ENCODE measurements at regions not wholly inside any gene's neighbourhood (a gene's known extent, or its start where the extent isn't known, plus 50 kb on each side); places are given as distances from the start of the nearest gene placed in this dataset.

DNA sequence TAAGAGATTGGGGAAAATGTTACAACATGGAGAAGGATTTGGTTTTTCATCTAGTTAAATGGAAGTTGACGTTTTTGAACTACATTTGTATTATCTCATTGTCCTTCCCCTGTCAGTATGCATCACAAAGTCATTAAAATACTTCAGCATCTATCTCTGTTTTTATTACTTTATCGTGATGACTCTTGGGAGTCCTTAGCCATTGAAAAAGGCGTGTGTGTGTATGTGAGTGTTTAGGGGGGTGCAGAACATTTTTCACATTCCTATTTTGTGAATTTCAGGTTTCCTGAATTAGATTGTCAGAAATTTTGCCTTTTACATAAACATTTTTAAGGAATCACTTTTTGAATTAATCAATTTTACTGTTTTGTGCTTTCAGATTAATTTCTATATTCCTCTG is 360.6 kb upstream of the SGO1 start:
- no peak for DNase-seq (ENCODE audit: low spot score in 2 of 2)
- Histone ChIP-seq H3K27me3 (no peaks in the 10 kb centered on the region), H3K4me1 (no peaks in the 10 kb centered on the region), H3K9me3 (no peaks in the 10 kb centered on the region), H3K27ac (no peak overlapping the region), H3K36me3 (no peaks in the 10 kb centered on the region), H3K4me3 (no peak overlapping the region)
- TF ChIP-seq, protein P1, sequence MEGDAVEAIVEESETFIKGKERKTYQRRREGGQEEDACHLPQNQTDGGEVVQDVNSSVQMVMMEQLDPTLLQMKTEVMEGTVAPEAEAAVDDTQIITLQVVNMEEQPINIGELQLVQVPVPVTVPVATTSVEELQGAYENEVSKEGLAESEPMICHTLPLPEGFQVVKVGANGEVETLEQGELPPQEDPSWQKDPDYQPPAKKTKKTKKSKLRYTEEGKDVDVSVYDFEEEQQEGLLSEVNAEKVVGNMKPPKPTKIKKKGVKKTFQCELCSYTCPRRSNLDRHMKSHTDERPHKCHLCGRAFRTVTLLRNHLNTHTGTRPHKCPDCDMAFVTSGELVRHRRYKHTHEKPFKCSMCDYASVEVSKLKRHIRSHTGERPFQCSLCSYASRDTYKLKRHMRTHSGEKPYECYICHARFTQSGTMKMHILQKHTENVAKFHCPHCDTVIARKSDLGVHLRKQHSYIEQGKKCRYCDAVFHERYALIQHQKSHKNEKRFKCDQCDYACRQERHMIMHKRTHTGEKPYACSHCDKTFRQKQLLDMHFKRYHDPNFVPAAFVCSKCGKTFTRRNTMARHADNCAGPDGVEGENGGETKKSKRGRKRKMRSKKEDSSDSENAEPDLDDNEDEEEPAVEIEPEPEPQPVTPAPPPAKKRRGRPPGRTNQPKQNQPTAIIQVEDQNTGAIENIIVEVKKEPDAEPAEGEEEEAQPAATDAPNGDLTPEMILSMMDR (IDR thresholded peaks at IDR 0.05), result no peak
- intact Hi-C loops (cut with DNase I), result no loop called here

DNA sequence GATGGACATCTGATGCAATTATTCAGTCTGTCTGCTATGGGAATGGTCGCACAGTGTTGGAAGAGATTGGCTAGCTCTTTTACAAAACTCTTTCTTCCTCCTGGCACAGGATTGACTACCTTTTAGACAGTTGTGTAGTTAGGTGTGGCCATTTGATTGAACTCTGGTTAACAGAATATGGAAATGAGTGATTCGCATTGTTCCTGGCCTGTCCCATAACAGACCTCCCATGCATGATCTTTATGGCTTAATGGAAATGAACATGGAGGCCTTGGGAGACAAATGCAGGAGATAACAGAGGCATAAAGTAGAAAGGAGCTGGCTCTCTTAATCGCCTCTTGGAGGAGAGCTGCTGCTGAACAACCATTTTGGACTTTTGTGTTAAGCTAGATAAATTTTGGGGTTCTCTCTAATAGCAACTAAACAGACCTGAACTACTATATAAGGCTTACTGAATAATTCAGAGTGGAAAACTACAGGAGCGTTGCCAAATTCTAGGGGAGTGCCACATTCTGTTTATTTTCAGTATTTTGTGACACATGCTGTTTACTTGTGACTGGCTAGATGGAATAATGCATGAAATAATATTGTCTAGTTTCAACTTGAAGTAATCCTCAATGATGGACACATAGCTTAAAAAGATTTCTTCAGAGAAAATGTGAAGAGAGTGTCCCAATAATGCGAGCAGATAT is 357.7 kb upstream of the SGO1 start:
- H3K9me3 ChIP-seq, result no peaks in the 10 kb centered on the region
- H3K27ac ChIP-seq, result no peak overlapping the region
- H3K36me3 ChIP-seq, result no peaks in the 10 kb centered on the region
- H3K4me1 ChIP-seq, result no peaks in the 10 kb centered on the region
- intact Hi-C loops (cut with DNase I), result no loop called here
- TF ChIP-seq, protein P1 (IDR thresholded peaks at IDR 0.05), result no peak
- H3K27me3 ChIP-seq, result no peaks in the 10 kb centered on the region
- no peak overlapping the region for H3K4me3 ChIP-seq
- no peak for DNase-seq (ENCODE audit: low spot score in 2 of 2)

DNA sequence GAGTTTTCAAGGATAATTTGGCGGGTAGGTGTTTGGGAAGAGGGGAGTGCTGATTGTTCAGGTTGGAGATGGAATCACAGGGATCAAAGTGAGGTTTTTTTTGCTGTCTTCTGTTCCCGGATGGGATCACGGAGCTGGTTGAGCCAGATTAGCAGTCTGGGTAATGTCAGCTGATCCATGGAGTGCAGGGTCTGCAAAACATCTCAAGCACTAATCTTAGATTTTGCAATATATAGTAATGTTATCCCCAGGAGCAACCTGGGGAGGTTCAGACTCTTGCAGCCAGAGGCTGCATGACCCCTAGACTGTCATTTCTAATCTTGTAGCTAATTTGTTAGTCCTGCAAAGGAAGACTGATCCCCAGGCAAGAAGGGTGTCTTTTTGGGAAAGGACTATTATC is 354.1 kb upstream of the SGO1 start:
- intact Hi-C loops (cut with DNase I), result no loop called here
- Histone ChIP-seq H3K4me1 (no peaks in the 10 kb centered on the region), H3K27me3 (no peaks in the 10 kb centered on the region), H3K27ac (no peak overlapping the region), H3K36me3 (no peaks in the 10 kb centered on the region), H3K9me3 (no peaks in the 10 kb centered on the region), H3K4me3 (no peak overlapping the region)
- TF ChIP-seq, protein P1 (IDR thresholded peaks at IDR 0.05), result no peak
- DNase-seq (ENCODE audit: low spot score in 2 of 2), result no peak

DNA sequence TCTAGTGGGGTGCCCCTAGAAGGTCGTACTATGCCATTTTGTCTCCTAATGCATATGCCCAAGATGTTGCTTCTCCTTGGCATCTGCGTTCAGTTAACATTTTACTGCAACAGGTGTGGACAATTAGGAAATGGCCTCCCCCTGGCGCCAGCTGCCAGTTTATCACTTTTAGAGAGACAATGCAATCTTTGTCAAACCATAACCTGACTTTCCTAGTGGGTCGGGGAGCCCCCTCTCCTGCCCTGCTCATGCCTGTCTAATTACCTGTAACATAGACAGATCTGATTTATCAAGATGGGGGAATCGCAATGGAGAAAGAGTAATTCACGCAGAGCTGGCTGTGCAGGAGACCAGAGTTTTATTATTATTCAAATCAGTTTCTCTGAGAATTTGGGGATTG is 353.7 kb upstream of the SGO1 start:
- Histone ChIP-seq H3K36me3 (no peaks in the 10 kb centered on the region), H3K4me1 (no peaks in the 10 kb centered on the region), H3K27me3 (no peaks in the 10 kb centered on the region), H3K9me3 (no peaks in the 10 kb centered on the region), H3K27ac (no peak overlapping the region), H3K4me3 (no peak overlapping the region)
- no peak for DNase-seq (ENCODE audit: low spot score in 2 of 2)
- TF ChIP-seq, protein P1 (IDR thresholded peaks at IDR 0.05), result no peak
- intact Hi-C loops (cut with DNase I), result no loop called here

DNA sequence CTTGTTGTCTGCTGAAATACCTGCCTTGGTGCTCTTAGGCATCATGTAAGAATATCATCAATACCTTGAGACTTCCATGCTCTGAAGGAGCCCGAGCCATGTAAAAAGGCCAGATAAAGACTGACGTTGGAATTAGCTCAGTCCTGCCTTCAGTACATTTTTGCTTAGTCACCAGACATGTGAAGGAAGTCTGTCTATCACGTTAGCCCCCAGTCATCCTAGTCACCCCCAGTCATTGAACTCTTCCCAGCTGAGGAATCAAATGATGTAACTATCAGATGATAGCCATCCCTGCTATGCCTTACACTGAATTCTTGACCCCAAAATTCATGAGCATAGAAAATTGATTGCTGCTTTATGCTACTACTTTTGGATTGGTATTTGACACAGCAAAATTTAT is 351.2 kb upstream of the SGO1 start:
- DNase-seq (ENCODE audit: low spot score in 2 of 2), result no peak
- H3K4me3 ChIP-seq, result no peak overlapping the region
- no peaks in the 10 kb centered on the region for H3K9me3 ChIP-seq
- H3K4me1 ChIP-seq, result no peaks in the 10 kb centered on the region
- H3K27ac ChIP-seq, result no peak overlapping the region
- TF ChIP-seq, protein P1 (IDR thresholded peaks at IDR 0.05), result no peak
- intact Hi-C loops (cut with DNase I), result no loop called here
- no peaks in the 10 kb centered on the region for H3K27me3 ChIP-seq
- no peaks in the 10 kb centered on the region for H3K36me3 ChIP-seq

DNA sequence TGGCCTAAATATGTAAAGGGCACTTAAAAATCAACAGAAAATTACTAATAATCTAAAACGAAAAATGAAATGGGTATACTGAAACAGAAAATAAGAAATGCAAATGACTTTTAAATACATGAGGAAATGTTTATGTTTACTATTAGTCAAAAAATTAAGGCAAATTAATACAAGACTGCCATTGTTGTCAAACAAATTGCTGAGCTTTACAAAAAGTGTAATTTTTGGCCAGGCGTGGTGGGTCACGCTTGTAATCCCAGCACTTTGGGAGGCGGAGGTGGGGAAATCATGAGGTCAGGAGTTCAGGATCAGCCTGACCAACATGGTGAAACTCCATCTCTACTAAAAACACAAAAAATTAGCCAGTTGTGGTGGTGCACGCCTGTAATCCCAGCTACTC is 343.9 kb upstream of the SGO1 start:
- Histone ChIP-seq H3K27ac (no peak overlapping the region), H3K27me3 (no peaks in the 10 kb centered on the region), H3K4me1 (no peaks in the 10 kb centered on the region), H3K4me3 (no peak overlapping the region), H3K9me3 (no peaks in the 10 kb centered on the region), H3K36me3 (no peaks in the 10 kb centered on the region)
- intact Hi-C loops (cut with DNase I), result no loop called here
- DNase-seq (ENCODE audit: low spot score in 2 of 2), result no peak
- TF ChIP-seq, protein P1 (IDR thresholded peaks at IDR 0.05), result no peak

Data from ascending aorta (tissue), 2 donors.